ENCODE measurements at regions not wholly inside any gene's neighbourhood (a gene's known extent, or its start where the extent isn't known, plus 50 kb on each side); places are given as distances from the start of the nearest gene placed in this dataset.

DNA sequence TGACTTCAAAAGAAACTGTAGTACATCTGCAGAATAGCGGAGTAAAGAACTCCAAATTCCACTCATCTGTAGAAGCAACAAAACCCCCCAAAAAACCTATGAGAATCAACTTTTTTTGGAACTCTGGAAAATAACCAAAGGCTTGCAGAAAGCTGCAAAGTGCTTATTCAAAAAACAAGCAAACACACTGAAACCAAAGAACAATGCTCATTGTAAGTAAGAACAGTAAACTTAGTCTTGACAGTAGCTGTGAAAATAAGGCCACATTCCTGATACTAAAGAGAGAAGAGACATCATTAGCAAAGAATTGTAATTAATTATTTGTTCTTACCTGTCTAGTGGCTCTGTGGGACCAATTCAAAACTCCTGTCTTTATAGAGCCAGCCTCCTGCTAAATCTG lies 534.3 kb upstream of the C16orf82 start:
- Histone ChIP-seq H3K4me1 (ENCODE audit: insufficient read depth, low read length, severe bottlenecking) (no peaks in the 10 kb centered on the region), H3K27ac (ENCODE audit: low read depth, low read length, poor library complexity, severe bottlenecking) (no peak overlapping the region), H3F3A (ENCODE audit: insufficient read depth, low read length) (no peaks in the 10 kb centered on the region), H3K9ac (ENCODE audit: low read length) (no peak overlapping the region), H3K4me3 (ENCODE audit: low read depth, low read length, poor library complexity, severe bottlenecking) (no peak overlapping the region), H3K9me2 (ENCODE audit: low read depth, low read length) (no peaks in the 10 kb centered on the region), H3K9me3 (ENCODE audit: low read length) (no peaks in the 10 kb centered on the region), H3K36me3 (ENCODE audit: insufficient read depth, low read length) (no peaks in the 10 kb centered on the region), H3K79me2 (ENCODE audit: insufficient read depth, low read length) (no peaks in the 10 kb centered on the region), H3K4me2 (ENCODE audit: low read length) (no peak overlapping the region), H4K20me1 (ENCODE audit: insufficient read depth, low read length) (no peaks in the 10 kb centered on the region), H2AFZ (ENCODE audit: low read length) (no peak overlapping the region), H3K27me3 (ENCODE audit: insufficient read depth, low read length) (no peaks in the 10 kb centered on the region; the same call in 1 of the 2 replicates)
- no peak for TF ChIP-seq EZH2 (IDR thresholded peaks at IDR 0.05; ENCODE audit: borderline replicate concordance, low read length)
- TF ChIP-seq, protein P1, sequence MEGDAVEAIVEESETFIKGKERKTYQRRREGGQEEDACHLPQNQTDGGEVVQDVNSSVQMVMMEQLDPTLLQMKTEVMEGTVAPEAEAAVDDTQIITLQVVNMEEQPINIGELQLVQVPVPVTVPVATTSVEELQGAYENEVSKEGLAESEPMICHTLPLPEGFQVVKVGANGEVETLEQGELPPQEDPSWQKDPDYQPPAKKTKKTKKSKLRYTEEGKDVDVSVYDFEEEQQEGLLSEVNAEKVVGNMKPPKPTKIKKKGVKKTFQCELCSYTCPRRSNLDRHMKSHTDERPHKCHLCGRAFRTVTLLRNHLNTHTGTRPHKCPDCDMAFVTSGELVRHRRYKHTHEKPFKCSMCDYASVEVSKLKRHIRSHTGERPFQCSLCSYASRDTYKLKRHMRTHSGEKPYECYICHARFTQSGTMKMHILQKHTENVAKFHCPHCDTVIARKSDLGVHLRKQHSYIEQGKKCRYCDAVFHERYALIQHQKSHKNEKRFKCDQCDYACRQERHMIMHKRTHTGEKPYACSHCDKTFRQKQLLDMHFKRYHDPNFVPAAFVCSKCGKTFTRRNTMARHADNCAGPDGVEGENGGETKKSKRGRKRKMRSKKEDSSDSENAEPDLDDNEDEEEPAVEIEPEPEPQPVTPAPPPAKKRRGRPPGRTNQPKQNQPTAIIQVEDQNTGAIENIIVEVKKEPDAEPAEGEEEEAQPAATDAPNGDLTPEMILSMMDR (IDR thresholded peaks at IDR 0.05; ENCODE audit: low read length), result no peak

DNA sequence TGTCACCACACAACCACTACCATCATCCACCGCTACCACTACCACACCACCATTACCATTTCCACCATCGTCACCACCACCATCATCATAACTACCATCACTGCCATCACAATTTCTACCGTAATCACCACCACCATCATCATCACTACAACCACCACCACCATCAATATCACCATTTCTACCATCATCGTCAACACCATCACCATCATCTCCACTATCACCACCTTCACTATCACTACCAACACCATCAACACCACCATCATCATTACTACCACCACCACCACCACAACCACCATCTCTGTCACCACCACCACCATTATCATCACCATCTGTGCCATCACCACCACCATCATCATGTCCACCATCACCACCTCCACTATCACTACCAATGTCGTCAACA lies 524.5 kb upstream of the C16orf82 start:
- no peaks in the 10 kb centered on the region for H3K9me3 ChIP-seq (ENCODE audit: low read length)
- no peaks in the 10 kb centered on the region for H3K79me2 ChIP-seq (ENCODE audit: insufficient read depth, low read length)
- H3K4me1 ChIP-seq (ENCODE audit: insufficient read depth, low read length, severe bottlenecking), result no peaks in the 10 kb centered on the region
- H3K4me2 ChIP-seq (ENCODE audit: low read length), result no peak overlapping the region
- H2AFZ ChIP-seq (ENCODE audit: low read length), result no peak overlapping the region
- no peak overlapping the region for H3K9ac ChIP-seq (ENCODE audit: low read length)
- H3F3A ChIP-seq (ENCODE audit: insufficient read depth, low read length), result no peaks in the 10 kb centered on the region
- no peak overlapping the region for H3K27ac ChIP-seq (ENCODE audit: low read depth, low read length, poor library complexity, severe bottlenecking)
- no peak for TF ChIP-seq EZH2 (IDR thresholded peaks at IDR 0.05; ENCODE audit: borderline replicate concordance, low read length)
- TF ChIP-seq, protein P1 (IDR thresholded peaks at IDR 0.05; ENCODE audit: low read length), result no peak
- H3K27me3 ChIP-seq (ENCODE audit: insufficient read depth, low read length), result no peaks in the 10 kb centered on the region
- no peaks in the 10 kb centered on the region for H3K36me3 ChIP-seq (ENCODE audit: insufficient read depth, low read length)
- no peaks in the 10 kb centered on the region for H3K9me2 ChIP-seq (ENCODE audit: low read depth, low read length)
- no peak overlapping the region for H3K4me3 ChIP-seq (ENCODE audit: low read depth, low read length, poor library complexity, severe bottlenecking)
- H4K20me1 ChIP-seq (ENCODE audit: insufficient read depth, low read length), result no peaks in the 10 kb centered on the region

DNA sequence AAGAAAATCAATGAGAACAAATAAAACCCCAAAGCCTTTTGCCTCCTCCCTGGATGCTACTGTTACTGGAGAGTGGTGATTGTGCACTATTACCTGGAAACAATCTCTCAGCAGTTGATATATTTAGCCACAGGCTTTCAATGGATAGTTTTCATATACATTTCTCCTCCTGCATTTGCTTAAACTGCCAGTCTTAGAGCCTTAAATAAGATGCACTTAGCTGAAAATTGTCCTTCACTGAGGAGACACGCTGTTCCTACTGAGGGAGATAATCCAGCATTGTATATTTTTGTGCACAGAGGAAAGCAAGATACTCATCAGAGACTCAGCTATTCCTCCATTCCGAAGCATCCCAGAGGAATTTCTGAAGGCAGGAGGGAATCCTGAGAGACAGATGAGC lies 520.2 kb upstream of the C16orf82 start:
- H3K9ac ChIP-seq (ENCODE audit: low read length), result no peak overlapping the region
- H3K9me3 ChIP-seq (ENCODE audit: low read length), result no peaks in the 10 kb centered on the region
- H3F3A ChIP-seq (ENCODE audit: insufficient read depth, low read length), result no peaks in the 10 kb centered on the region
- no peak overlapping the region for H3K4me3 ChIP-seq (ENCODE audit: low read depth, low read length, poor library complexity, severe bottlenecking)
- no peaks in the 10 kb centered on the region for H3K9me2 ChIP-seq (ENCODE audit: low read depth, low read length)
- H4K20me1 ChIP-seq (ENCODE audit: insufficient read depth, low read length), result no peaks in the 10 kb centered on the region
- H2AFZ ChIP-seq (ENCODE audit: low read length), result no peak overlapping the region
- no peak overlapping the region for H3K27ac ChIP-seq (ENCODE audit: low read depth, low read length, poor library complexity, severe bottlenecking)
- no peaks in the 10 kb centered on the region for H3K4me1 ChIP-seq (ENCODE audit: insufficient read depth, low read length, severe bottlenecking)
- no peaks in the 10 kb centered on the region for H3K36me3 ChIP-seq (ENCODE audit: insufficient read depth, low read length)
- H3K27me3 ChIP-seq (ENCODE audit: insufficient read depth, low read length), result no peaks in the 10 kb centered on the region
- no peaks in the 10 kb centered on the region for H3K79me2 ChIP-seq (ENCODE audit: insufficient read depth, low read length)
- no peak for TF ChIP-seq EZH2 (IDR thresholded peaks at IDR 0.05; ENCODE audit: borderline replicate concordance, low read length)
- TF ChIP-seq, protein P1 (IDR thresholded peaks at IDR 0.05; ENCODE audit: low read length), result no peak
- H3K4me2 ChIP-seq (ENCODE audit: low read length), result no peak overlapping the region
